ENCODE measurements at regions not wholly inside any gene's neighbourhood (a gene's known extent, or its start where the extent isn't known, plus 50 kb on each side); places are given as distances from the start of the nearest gene placed in this dataset.

GRCh38 chr12:58593557-58594304 lies 326.6 kb downstream of the LRIG3 start:
- DNase-seq (ENCODE audit: low read depth) = no peak
- no peak overlapping the region for H3K4me3 ChIP-seq (replicated peaks; ENCODE audit: low read depth, low read length)
- no peak for TF ChIP-seq CTCF (IDR thresholded peaks at IDR 0.05; ENCODE audit: low read length, missing control alignments)

- no peak overlapping the region for H3K4me3 ChIP-seq (replicated peaks; ENCODE audit: low read depth, low read length)
- no peak for DNase-seq (ENCODE audit: low read depth)
- no peak for TF ChIP-seq CTCF (IDR thresholded peaks at IDR 0.05; ENCODE audit: low read length, missing control alignments)
Measured at GRCh38 chr12:58596381-58596780, 323.9 kb downstream of the LRIG3 start.

GRCh38 chr12:58601529-58601928 lies 318.8 kb downstream of the LRIG3 start:
- no peak for DNase-seq (ENCODE audit: low read depth)
- TF ChIP-seq CTCF (IDR thresholded peaks at IDR 0.05; ENCODE audit: low read length, missing control alignments) = no peak
- H3K4me3 ChIP-seq (replicated peaks; ENCODE audit: low read depth, low read length) = no peak overlapping the region

- TF ChIP-seq CTCF (IDR thresholded peaks at IDR 0.05; ENCODE audit: low read length, missing control alignments) = no peak
Measured at GRCh38 chr12:58602179-58602578, 318.1 kb downstream of the LRIG3 start.

GRCh38 chr12:58602736-58603135 lies 317.6 kb downstream of the LRIG3 start:
- no peak for DNase-seq (ENCODE audit: low read depth)
- no peak for TF ChIP-seq CTCF (IDR thresholded peaks at IDR 0.05; ENCODE audit: low read length, missing control alignments)
- H3K4me3 ChIP-seq (replicated peaks; ENCODE audit: low read depth, low read length) = no peak overlapping the region

More at GRCh38 chr12:58602179-58602578, 318.1 kb downstream of the LRIG3 start:
- DNase-seq (ENCODE audit: low read depth) = no peak
- no peak overlapping the region for H3K4me3 ChIP-seq (replicated peaks; ENCODE audit: low read depth, low read length)

- H3K4me3 ChIP-seq (replicated peaks; ENCODE audit: low read depth, low read length) = no peak overlapping the region
- DNase-seq (ENCODE audit: low read depth) = no peak
- TF ChIP-seq CTCF (IDR thresholded peaks at IDR 0.05; ENCODE audit: low read length, missing control alignments) = no peak
Measured at GRCh38 chr12:58607805-58608204, 312.5 kb downstream of the LRIG3 start.

GRCh38 chr12:58608711-58609110 lies 311.6 kb downstream of the LRIG3 start:
- no peak for DNase-seq (ENCODE audit: low read depth)
- no peak overlapping the region for H3K4me3 ChIP-seq (replicated peaks; ENCODE audit: low read depth, low read length)
- no peak for TF ChIP-seq CTCF (IDR thresholded peaks at IDR 0.05; ENCODE audit: low read length, missing control alignments)

Data from fibroblast of pulmonary artery (primary cell).